ENCODE measurements at regions not wholly inside any gene's neighbourhood (a gene's known extent, or its start where the extent isn't known, plus 50 kb on each side); places are given as distances from the start of the nearest gene placed in this dataset.
"Not testable (repeated sequence)": the region's sequence is repeated elsewhere in the genome, so short reads cannot be mapped to it uniquely, and the experiment has no call there.

- no peak overlapping the region for H3K4me3 ChIP-seq (replicated peaks in 1 of 3)
- DNase-seq = no peak
- no peaks in the 10 kb centered on the region for H3K27me3 ChIP-seq
- no peaks in the 10 kb centered on the region for H3K9me3 ChIP-seq
- H3K4me1 ChIP-seq = no peaks in the 10 kb centered on the region
- intact Hi-C loops (cut with DNase I) = no loop called here
- no peaks in the 10 kb centered on the region for H3K36me3 ChIP-seq
- no peak for TF ChIP-seq POLR2A (IDR thresholded peaks at IDR 0.05)
- no peak for TF ChIP-seq CTCF (IDR thresholded peaks at IDR 0.05)
- WGBS, 2 donors = 85 to 92% methylated on average over 1 of the region's 1 CpG
- H3K27ac ChIP-seq = no peak overlapping the region
Observed at GRCh38 chr2:19171409-19171808, 187.0 kb downstream of the OSR1 start.

GRCh38 chr2:19169134-19169768 lies 189.2 kb downstream of the OSR1 start:
- TF ChIP-seq POLR2A (IDR thresholded peaks at IDR 0.05) (no peak), CTCF (IDR thresholded peaks at IDR 0.05) (no peak)
- Histone ChIP-seq H3K27ac (no peak overlapping the region), H3K36me3 (no peaks in the 10 kb centered on the region), H3K9me3 (no peaks in the 10 kb centered on the region), H3K4me3 (replicated peaks in 1 of 3) (no peak overlapping the region), H3K4me1 (no peaks in the 10 kb centered on the region), H3K27me3 (no peaks in the 10 kb centered on the region)
- whole genome bisulfite sequencing, 2 donors = 91% methylated on average over 2 of the region's 2 CpGs
- DNase-seq = no peak
- intact Hi-C loops (cut with DNase I) = no loop called here

- H3K4me1 ChIP-seq; intact Hi-C loops (cut with DNase I); H3K27ac ChIP-seq; H3K9me3 ChIP-seq; DNase-seq; H3K4me3 ChIP-seq (replicated peaks in 1 of 3); H3K36me3 ChIP-seq; H3K27me3 ChIP-seq: not testable (repeated sequence)
- WGBS, 2 donors = 41 to 42% methylated on average over 8 to 9 of the region's 9 CpGs
Observed at GRCh38 chr2:19164099-19164498, 194.3 kb downstream of the OSR1 start.

- no peak for TF ChIP-seq CTCF (IDR thresholded peaks at IDR 0.05)
- no peak for TF ChIP-seq POLR2A (IDR thresholded peaks at IDR 0.05)
- H3K27me3 ChIP-seq = no peaks in the 10 kb centered on the region
- DNase-seq = no peak
- H3K9me3 ChIP-seq = no peaks in the 10 kb centered on the region
- intact Hi-C loops (cut with DNase I) = no loop called here
- 57 to 80% methylated on average over 4 of the region's 4 CpGs for WGBS, 2 donors
- H3K27ac ChIP-seq = no peak overlapping the region
- no peak overlapping the region for H3K4me3 ChIP-seq (replicated peaks in 1 of 3)
- H3K4me1 ChIP-seq = no peaks in the 10 kb centered on the region
- H3K36me3 ChIP-seq = no peaks in the 10 kb centered on the region
Observed at GRCh38 chr2:19158896-19159295, 199.5 kb downstream of the OSR1 start.

GRCh38 chr2:19158211-19158610 lies 200.2 kb downstream of the OSR1 start:
- H3K4me3 ChIP-seq (replicated peaks in 1 of 3) = no peak overlapping the region
- H3K4me1 ChIP-seq = no peaks in the 10 kb centered on the region
- intact Hi-C loops (cut with DNase I) = no loop called here
- DNase-seq = no peak
- H3K27ac ChIP-seq = no peak overlapping the region
- TF ChIP-seq POLR2A (IDR thresholded peaks at IDR 0.05) = no peak
- no peak for TF ChIP-seq CTCF (IDR thresholded peaks at IDR 0.05)
- no peaks in the 10 kb centered on the region for H3K9me3 ChIP-seq
- WGBS, 2 donors = 25 to 46% methylated on average over 1 of the region's 1 CpG
- no peaks in the 10 kb centered on the region for H3K27me3 ChIP-seq
- no peaks in the 10 kb centered on the region for H3K36me3 ChIP-seq

GRCh38 chr2:19156646-19157045 lies 201.8 kb downstream of the OSR1 start:
- intact Hi-C loops (cut with DNase I) = no loop called here
- no peak for TF ChIP-seq POLR2A (IDR thresholded peaks at IDR 0.05)
- TF ChIP-seq CTCF (IDR thresholded peaks at IDR 0.05) = no peak
- Histone ChIP-seq H3K27ac (no peak overlapping the region), H3K4me1 (no peaks in the 10 kb centered on the region), H3K4me3 (replicated peaks in 1 of 3) (no peak overlapping the region), H3K27me3 (no peaks in the 10 kb centered on the region), H3K36me3 (no peaks in the 10 kb centered on the region), H3K9me3 (no peaks in the 10 kb centered on the region)
- DNase-seq = no peak
- WGBS, 2 donors = 92 to 98% methylated on average over 1 of the region's 1 CpG

All from thyroid gland (tissue), 4 donors.